NCI-H2227 treated with DMSO at 0.1 percent for 48 hours (cell line): ENCODE measurements at regions not wholly inside any gene's neighbourhood (a gene's known extent, or its start where the extent isn't known, plus 50 kb on each side); places are given as distances from the start of the nearest gene placed in this dataset.

ENCODE experiments used
- DNase-seq: peaks from one replicate; lab custom pipeline; 2025; lab: John Stamatoyannopoulos, UW

DNA sequence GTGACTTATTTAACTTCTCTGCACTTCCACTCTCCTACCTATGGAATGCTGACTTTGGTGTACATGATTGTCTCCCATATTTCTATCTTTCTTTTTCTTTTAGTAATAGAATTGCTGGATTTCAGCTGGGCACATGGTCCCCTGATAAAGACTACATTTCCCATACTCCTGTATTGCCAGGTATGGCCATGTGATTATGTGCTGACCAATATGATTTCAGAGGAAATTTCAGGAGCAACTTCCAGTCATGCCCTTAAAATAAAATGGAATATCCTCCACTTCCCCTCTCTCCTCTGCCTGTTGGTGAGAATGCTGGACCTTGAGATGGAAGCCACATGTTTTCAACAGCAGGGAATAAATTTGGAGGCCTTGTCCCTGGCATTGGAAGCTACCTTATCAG lies 130.7 kb upstream of the IGSF21 start:
- no peak for DNase-seq

DNA sequence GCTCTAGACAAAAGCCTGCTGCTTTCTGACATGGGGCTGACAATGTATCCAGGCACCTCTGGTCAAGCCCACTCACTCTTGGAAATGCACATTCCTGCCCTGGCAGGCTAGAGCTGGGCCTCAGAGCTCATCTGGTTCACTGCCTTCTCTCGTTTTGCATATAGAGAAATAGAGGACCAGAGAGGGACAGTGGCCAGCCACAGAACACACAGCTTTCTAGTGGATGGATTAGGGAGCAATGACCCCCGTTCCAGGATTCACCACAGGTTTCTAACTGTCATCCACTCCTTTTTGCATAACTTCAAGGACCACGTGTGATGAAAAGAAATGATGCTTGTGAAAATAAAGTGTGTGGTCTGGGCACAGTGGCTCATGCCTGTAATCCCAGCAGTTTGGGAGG lies 129.6 kb upstream of the IGSF21 start:
- no peak for DNase-seq

DNA sequence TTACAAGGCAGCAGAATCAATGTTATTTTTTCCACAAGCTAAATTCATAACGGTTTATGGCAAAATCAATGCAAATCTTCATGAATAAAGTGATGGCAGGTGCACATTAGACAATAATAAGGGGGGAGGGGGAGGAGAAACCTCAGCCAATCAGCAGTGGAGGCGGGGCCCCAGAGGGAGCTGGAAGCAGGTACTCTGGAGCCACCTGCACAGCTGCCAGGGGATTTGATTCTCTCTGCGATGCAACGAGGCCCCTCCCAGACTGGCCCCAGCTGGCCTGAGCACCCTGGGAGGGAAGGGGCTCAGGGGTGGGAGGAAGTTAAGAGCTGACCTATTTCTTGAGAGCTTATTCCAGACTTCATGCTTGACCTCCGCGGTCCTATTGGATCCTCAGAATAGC lies 127.8 kb upstream of the IGSF21 start:
- DNase-seq, result no peak

- no peak for DNase-seq
Measured at GRCh38 chr1:17982197-17982596, 125.4 kb upstream of the IGSF21 start.

DNA sequence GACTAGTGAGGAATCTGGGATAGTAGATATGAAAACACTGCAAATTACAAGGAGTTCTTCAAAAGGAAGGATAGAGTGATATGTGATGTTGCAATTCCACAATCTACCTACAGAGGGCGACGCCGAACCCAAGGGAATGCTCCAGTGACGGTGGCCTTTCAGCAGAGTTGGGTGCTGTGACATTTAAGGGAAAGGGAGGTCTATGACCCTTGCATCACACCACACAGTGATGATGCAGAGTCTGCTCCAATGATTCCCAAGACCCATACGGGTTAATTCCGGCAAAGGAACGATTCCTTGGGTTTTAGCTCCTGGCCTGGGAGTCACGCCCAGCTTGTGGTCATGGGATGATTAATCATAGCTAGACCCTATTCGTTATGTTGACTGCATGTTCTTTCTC lies 123.0 kb upstream of the IGSF21 start:
- DNase-seq, result no peak

DNA sequence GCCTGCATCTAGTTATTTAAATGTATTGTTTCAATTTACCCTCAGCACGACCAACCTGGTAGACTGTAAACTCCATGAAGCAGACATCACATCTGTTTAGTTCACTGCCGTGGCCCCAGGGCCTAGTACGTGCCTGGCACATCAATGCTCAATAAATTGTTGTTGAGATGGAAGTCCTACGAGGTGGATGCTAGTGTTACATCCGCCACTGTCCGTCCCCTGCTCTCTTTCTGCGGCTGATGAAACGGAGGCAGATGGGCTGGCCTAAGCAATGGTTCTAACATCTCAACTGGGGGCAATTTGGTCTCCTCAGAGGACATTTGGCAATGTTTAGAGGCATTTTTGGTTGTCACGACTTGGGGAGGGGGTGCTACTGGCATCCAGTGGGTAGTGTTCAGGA lies 121.4 kb upstream of the IGSF21 start:
- DNase-seq, result no peak

DNA sequence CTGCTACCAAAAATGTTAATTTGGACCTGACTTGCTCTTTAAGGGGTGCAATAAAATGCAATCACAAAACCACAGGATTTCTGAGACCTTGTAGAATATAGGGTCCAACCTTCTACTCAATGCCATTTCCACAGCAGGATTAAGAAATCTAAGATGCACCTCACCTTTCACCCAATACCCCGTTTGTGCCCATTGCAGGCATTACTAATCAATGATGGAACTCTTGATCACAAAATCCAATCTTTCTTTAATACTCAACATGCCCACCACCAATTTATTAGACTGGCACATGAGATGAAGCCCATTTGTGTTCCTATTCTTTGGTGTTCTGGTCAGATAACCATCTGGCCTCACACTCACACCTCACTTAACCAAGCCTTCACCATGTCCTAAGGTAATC lies 117.2 kb upstream of the IGSF21 start:
- no peak for DNase-seq

DNA sequence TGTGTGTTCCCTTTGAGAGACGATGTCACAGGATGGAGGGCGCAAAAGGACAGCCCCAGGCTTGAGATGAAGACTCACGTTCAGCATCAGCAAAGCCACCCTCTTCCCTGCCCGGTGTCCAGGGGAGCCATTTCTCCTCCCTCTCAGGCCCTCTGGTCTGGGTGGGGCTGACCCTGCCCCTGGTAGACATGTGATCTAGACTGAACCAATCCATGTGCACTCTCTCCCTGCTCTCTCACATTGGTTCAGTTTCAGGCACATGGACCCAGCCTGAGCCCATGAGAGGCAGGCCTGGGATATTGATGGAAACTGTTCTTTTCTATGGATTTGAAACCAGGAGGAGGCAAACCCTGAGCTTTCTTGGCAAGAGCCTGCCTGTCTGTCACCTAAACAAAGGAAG lies 115.6 kb upstream of the IGSF21 start:
- no peak for DNase-seq

DNA sequence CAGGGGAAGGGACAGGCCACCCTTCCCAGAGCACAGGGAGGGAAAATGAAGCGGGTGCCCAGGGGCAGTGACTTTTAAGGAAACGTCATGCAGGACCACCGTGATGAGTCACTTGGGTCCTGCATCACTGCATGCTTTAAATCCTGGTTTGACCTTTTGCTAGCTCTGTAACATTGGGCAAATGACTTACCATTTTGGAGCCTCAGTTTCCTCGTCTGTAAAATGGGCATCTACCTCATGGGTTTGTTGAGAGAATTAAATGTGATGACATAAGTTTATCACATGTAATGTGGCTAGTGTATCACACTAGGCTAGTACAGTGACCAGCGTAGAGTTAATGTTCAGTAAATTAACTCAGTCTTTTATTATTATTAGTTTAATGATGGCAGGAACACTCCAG lies 114.8 kb upstream of the IGSF21 start:
- no peak for DNase-seq

DNA sequence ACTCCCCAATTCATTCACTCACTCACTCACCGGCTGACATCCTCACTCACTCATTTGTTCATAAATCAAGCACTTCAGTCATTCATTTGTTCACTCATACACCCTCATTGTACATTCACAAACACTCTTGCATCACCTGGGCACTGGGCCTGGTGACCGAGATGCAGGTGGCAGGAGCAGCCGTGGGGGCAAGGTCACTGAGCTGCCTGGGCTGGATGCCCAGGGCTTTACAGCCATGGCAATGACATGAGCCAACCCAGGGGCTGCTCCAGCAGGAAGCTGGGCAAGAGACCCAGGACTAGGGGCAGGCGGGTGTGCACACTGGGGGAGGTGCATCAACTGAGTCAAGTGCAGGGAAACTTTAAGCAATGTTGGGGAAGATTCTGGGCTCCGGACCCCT lies 113.6 kb upstream of the IGSF21 start:
- DNase-seq, result no peak

DNA sequence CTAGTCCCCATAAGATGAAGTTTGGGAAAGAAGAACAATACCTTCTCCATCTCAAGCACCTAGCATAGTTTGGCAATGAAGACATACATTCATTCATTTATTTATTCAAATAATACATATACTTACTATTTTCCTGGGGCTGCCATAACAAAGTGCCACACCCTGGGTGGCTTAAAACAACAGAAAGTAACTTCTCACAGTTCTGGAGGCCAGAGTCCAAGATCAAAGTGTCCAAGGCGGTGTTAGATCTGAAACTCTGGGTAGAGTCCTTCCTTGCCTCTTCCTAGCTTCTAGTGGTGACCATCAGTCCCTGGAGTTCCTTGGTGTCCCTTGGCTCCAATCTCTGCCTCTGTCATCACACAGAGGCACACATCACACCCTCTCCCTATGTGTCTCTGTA lies 112.1 kb upstream of the IGSF21 start:
- no peak for DNase-seq

DNA sequence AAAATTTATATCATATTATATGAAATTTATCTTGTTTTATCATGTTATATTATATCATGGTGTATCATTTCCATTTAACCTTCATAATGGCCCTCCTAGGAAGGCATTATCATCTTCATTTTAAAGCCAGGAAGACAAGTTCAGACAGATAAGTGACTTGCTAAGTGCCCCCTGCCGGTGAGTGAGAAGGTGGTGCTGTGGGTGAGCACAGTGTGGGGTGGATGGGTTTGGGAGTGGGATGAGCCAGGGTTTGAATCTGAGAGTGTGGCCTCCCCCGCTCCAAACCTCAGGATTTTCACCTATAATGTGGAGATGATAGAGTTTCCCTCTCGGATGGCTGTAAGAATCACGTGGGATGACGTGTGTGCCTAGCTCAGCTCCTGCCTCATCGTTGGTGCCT lies 108.7 kb upstream of the IGSF21 start:
- no peak for DNase-seq

GRCh38 chr1:17999884-18000283 lies 107.7 kb upstream of the IGSF21 start:
- no peak for DNase-seq

- DNase-seq, result no peak
Measured at GRCh38 chr1:18001725-18002124, 105.9 kb upstream of the IGSF21 start.

DNA sequence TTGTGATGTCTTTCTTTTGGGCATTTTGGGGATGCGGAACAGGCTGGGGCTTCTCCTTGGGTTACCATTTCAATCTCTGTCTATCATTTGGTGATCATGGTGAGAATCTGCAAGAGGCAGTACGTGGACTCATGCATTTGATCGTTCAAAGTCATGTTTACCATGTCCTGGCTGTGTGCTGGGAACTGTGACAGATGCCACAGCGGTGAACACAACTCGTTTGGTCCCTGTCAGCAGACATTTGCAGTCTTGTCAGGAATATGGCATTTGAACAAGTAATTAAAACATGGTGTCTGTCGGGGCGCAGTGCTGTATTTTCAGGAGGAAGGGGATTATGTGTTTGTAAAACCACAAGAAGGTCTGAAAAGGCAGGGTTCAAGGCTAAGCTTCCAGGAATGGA lies 103.3 kb upstream of the IGSF21 start:
- no peak for DNase-seq

DNA sequence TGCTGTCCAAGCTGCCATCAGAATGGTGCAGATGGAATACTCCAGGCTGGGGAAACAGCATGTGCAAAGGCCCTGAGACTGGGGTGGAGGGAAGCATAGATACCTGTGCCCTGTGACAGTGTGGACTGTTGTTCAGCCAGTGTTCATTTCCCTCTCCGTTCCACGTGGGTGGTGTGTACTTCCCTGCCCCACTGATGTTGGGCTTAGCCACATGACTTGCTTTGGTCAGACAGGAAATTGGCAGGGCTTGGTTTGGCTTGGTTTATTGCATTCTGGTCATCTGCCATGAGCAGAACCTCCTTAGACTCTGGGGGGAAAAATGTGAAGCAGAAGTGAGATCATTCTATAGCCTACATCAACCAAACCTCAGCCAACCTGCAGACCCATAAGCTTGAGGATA lies 102.4 kb upstream of the IGSF21 start:
- DNase-seq, result no peak

GRCh38 chr1:18007391-18008041 lies 100.1 kb upstream of the IGSF21 start:
- DNase-seq, result no peak

GRCh38 chr1:18008081-18008480 lies 99.5 kb upstream of the IGSF21 start:
- DNase-seq, result no peak

GRCh38 chr1:18009055-18009454 lies 98.5 kb upstream of the IGSF21 start:
- no peak for DNase-seq

- DNase-seq, result no peak
Measured at GRCh38 chr1:18009478-18009961, 98.1 kb upstream of the IGSF21 start.

- no peak for DNase-seq
Measured at GRCh38 chr1:18010408-18010807, 97.2 kb upstream of the IGSF21 start.

DNA sequence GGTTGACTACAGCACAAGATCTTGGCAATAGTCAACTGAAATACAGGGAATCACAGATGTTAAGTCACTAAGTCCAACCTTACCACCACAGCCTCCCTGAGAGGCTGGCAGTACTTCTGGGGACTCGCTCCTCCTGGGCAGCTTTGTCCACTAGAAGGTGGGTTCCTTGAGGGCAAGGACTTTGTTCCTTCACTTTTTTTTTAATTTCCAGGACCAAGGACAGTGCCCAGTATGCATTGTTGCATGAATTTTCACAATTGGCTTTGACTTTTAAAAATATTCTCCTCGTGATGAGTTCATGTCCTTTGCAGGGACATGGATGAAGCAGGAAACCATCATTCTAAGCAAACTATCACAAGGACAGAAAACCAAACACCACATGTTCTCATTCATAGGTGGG lies 96.7 kb upstream of the IGSF21 start:
- DNase-seq, result no peak

- DNase-seq, result no peak
Measured at GRCh38 chr1:18011703-18012102, 95.9 kb upstream of the IGSF21 start.

- no peak for DNase-seq
Measured at GRCh38 chr1:18012686-18013085, 94.9 kb upstream of the IGSF21 start.

- no peak for DNase-seq
Measured at GRCh38 chr1:18013216-18013615, 94.4 kb upstream of the IGSF21 start.
